Upper lobe of left lung (tissue), 4 donors: ENCODE measurements at regions not wholly inside any gene's neighbourhood (a gene's known extent, or its start where the extent isn't known, plus 50 kb on each side); places are given as distances from the start of the nearest gene placed in this dataset.

Experiments used
- EP300 ChIP-seq, 4 donors: sonication (generic); formaldehyde crosslinking; IDR thresholded peaks; one replicate each; pipeline ENCODE4 v1.5.1; 2017; ENCODE audit warnings: antibody characterized with exemption in 4 of 4, control low read depth in 2 of 4
- POLR2A ChIP-seq, 4 donors: fragments of 450-650 bp; IDR thresholded peaks; one replicate each; pipeline ENCODE4 v1.5.1; 2016 to 2017; ENCODE audit warnings: antibody characterized with exemption in 4 of 4, mild to moderate bottlenecking in 2 of 4
- TF ChIP-seq, protein P1 (sequence below), 6 experiments: fragments of 450-650 bp in 4 of 6; fragments of 200-600 bp in 2 of 6; sonication (generic) in 2 of 6; IDR thresholded peaks; one replicate each; pipeline ENCODE4 v1.5.1; 2016 to 2019; ENCODE audit warnings: antibody characterized with exemption in 6 of 6

DNA sequence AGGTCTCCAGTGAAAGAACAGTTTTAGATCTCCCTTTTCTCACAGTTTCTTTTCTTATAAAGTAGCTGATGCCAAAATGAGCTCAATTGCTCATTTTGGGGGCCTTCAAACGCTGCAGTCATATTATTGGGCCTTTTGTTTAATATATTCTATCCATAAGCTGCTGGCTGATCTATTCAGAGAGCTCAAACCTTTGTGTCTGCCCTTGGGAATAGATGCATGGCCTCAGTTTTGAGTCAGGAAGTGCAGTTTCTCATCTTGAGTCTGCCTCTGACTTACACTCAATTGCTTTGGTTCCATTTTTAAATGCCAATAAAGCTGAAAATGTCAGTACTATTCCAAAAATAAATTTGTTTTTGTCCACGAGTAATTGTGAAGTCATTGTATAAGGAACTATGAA lies 468.9 kb downstream of the KLF12 start:
- no peak for TF ChIP-seq EP300 (IDR thresholded peaks at IDR 0.05)
- TF ChIP-seq, protein P1, sequence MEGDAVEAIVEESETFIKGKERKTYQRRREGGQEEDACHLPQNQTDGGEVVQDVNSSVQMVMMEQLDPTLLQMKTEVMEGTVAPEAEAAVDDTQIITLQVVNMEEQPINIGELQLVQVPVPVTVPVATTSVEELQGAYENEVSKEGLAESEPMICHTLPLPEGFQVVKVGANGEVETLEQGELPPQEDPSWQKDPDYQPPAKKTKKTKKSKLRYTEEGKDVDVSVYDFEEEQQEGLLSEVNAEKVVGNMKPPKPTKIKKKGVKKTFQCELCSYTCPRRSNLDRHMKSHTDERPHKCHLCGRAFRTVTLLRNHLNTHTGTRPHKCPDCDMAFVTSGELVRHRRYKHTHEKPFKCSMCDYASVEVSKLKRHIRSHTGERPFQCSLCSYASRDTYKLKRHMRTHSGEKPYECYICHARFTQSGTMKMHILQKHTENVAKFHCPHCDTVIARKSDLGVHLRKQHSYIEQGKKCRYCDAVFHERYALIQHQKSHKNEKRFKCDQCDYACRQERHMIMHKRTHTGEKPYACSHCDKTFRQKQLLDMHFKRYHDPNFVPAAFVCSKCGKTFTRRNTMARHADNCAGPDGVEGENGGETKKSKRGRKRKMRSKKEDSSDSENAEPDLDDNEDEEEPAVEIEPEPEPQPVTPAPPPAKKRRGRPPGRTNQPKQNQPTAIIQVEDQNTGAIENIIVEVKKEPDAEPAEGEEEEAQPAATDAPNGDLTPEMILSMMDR (IDR thresholded peaks at IDR 0.05) = no peak
- no peak for TF ChIP-seq POLR2A (IDR thresholded peaks at IDR 0.05)
